ENCODE measurements at regions not wholly inside any gene's neighbourhood (a gene's known extent, or its start where the extent isn't known, plus 50 kb on each side); places are given as distances from the start of the nearest gene placed in this dataset.

DNA sequence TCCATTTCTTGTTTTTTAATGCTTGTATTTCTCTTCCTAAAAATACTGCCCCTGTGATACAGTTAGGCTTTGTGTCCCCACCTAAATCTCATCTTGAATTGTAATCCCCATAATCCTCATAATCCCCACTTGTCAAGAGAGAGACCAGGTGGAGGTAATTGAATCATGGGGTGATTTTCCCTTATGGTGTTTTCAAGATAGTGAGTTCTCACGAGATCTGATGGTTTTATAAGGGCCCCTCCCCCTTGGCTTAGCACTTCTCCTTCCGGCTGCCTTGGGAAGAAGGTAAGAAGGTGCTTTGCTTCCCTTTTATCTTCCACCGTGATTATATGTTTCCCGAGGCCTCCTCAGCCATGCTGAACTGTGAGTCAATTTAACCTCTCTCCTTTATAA, 227.4 kb downstream of the MAN2A1 start:
- DNase-seq (ENCODE audit: extremely low read depth, low read depth, low spot score): no peak

DNA sequence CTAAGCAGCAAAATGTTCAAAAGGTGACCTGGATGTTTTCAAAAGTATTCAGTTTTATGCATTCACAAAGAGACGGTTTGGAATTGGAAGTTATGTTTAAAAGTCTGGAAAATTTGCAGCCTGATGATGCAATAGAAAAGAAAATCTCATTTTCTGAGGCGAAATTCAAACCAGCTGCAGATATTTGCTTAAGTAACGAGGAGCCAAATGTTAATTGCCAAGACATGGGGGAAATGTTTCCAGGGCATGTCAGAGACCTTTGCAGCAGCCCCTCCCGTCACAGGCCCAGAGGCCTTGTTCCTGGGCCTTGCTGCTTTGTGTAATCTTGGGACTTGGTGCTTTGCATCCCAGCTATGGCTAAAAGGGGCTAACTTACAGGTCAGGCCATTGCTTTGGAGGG, 228.2 kb downstream of the MAN2A1 start:
- DNase-seq (ENCODE audit: extremely low read depth, low read depth, low spot score): no peak

DNA sequence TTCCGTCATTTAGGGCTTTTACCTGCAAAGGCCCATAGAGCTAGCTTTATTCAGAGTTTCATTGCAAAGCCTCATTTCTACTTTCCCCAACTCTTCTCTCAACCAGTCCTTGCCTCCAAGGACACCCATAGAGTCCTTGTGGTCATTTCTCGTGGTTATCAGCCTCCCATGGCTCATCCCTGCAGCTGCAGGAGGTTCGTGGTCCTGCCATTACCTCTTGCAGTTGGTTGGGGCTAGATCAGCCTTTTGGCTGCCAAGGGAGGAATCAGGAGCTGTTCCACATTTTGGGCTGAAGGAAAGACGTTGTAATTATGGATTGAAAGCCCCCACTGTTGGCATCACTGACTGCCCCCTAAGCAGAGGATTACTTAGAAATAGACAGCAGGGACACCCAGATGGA, 231.0 kb downstream of the MAN2A1 start:
- DNase-seq (ENCODE audit: extremely low read depth, low read depth, low spot score): no peak

DNA sequence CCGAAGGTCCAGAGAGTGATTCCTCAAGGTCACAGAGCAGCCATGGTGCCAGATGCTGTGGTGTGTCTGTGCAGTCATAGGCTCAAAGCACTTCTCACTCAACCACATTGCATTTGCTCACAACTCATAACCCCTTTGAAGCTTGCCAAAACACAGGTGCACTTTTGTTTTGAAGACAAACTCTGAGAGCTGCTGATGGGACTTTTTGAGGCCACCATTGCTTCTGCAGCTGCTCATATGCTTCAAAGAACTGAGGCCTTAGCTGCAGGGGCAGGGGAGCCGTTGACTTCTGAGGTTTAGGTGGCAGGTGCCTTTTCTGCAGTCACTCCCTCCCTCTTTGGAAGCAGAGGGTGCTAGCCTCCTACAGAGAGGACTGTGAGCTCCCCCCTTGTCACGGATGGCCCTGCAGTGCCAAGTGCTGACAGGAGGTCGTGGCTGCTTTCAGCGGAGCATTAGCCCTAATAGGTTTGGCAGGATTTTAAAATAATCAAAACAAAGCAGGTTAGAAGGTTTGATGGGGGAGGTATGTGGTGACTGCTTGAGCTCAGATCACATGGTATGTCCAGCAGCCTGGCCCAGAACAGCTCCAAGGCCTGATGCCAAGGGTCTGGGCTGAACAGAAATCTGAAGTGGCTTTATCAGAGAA, 232.1 kb downstream of the MAN2A1 start:
- no peak for DNase-seq (ENCODE audit: extremely low read depth, low read depth, low spot score)

DNA sequence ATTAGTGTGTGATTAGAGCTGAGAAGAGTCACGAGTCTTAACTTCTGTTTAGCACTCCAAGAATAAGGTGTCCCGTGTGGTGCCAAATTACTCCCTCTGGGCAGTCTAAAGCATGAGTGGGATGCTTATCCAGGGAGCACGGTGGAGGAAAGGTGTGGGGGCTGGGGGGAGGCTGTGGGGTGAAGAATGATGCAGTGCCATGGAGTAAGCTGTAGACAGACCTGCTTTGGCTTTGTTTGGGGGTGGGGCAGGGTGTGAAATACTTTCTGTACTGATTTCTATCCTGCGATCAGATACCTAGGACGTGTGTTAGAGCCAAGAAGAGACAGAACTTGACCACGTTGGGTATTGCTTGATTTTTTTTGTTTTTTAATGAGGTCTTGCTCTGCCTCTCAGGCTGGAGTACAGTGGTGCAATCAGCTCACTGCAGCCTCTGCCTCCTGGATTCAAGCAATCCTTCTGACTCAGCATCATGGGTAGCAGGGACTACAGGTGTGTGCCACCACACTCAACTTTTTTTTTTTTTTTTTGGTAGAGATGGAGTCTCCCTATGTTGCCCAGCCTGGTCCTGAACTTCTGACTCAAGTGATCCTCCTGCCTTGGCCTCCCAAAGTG, 232.8 kb downstream of the MAN2A1 start:
- DNase-seq (ENCODE audit: extremely low read depth, low read depth, low spot score): no peak

DNA sequence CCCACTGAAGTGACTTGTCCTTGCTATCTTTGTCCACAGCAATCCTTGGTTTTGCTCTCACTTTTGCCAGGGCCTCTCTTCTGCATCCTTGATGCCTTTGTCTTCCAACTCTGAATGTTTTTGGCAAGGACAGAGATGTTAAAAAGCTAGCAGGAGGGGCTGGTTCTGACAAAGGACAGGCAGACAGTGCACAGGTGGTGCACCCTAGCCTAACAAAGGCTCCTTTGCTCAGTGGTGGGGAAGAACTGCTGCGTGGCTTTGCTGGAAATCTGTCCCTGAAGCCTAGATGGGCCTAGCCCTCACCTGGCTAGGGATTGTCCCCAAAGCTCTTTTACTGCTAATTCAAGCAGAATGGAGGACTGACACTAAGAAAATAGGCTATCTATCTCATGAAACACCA, 233.5 kb downstream of the MAN2A1 start:
- no peak for DNase-seq (ENCODE audit: extremely low read depth, low read depth, low spot score)

DNA sequence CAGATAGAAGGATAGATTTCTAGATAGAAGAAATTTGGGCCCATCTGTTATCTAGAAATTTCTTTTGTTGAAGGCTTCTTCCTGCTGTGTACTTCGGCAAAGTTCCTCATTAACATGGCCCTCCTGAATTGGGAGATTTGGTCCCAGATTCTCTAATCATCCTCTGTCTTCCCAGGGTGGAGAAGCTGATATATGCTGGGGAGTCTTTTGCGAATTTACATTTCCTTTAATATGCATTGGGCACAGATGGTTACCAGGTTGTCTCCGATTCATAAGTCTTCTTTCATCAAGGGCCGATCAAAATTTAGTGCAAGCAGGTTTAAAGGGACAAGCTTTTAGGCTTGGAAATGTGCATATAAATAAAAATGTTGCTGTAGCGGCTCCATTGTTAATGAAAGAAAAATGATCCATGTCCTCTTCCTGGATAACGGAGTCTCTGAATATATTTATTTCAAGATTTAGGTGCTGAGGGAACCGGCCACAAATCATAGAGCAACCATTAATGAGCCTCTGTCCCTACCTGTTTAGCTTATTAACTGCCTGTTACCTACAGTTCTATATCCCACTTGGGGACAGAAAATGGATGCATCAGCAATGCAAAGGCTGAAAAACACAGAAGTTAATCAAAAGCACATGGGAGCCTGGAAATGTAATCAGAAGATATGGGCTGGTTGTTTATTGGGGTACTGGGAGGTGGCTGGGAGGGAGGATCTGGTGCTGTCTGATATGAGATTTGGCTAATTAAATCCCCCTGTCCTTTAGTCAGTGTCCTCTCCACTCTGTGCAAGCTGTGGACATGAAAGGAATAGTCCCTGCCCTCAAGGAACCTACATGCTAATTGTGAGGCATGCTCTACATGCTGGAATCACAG, 234.7 kb downstream of the MAN2A1 start:
- no peak for DNase-seq (ENCODE audit: extremely low read depth, low read depth, low spot score)

DNA sequence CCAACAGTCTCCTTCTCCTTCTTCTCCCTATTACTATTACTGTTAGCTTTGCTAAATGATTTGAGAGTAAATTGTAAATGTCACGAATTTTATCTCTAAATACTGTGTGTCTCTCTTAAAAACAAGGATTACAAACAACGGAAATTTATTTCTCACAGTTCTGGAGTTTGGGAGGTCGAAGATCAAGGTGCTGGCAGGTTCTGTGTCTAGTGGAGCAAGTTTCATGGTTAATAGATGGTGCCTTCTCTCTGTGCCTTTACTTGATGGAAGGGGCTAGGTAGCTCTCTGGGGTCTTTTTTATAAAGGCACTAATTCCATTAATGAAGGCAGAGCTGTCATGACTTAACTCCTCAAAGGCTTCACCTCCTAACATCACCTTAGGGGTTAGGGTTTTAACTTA, 237.9 kb downstream of the MAN2A1 start:
- DNase-seq (ENCODE audit: extremely low read depth, low read depth, low spot score): no peak

DNA sequence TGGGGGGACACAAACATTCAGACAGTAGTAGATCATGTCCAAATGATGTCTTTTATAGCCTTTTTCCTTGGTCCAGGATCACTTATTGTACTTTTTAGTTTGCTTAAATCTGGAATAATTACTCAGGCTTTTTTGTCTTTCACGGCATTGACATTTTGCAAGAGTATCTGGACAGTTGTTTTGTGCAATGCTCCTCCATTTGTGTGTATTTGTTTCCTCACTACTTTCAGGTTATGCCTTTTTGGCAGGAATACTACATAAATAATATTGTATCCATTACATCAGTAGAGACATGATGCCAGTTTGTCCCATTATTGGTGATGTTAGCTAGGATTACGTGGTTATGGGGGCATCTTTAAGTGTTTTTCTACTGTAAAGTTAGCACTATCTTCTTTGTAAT, 238.3 kb downstream of the MAN2A1 start:
- DNase-seq (ENCODE audit: extremely low read depth, low read depth, low spot score): no peak

DNA sequence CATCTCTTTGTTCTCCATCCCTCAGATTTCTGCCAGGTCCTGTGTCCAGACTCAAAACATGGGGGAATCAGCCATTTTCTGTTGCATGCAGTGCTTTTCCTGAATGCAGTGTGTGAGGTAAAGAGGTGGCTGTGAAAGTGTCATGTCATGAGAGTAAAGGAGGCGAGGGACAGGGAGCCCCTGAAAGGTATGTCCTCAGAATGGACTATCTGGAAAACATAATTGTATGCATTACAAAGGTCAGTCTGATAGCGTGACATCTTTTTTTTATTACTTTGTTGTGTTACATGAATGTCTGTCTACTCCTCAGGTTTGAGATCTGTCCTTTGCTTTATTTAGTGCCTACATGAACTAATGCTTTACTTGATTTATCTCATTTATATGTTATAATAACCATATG, 239.1 kb downstream of the MAN2A1 start:
- no peak for DNase-seq (ENCODE audit: extremely low read depth, low read depth, low spot score)

DNA sequence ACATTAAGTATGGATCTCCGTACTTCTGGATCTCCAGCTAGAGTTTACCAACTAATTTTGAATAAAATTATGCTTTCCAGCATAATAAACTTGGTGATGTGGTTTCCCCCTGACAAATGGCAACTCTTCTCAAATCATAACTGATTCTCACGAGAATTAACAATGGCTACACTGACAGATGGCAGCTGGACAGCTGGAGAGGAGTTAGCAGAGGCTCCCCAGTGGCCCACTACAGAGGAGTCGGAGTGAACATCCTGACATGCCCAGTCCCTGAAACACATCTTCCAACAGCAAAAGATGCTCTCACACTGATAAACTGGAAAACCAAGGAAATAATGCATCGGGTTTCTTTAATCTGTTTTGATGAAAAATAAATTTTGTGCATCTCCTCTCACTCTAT, 239.6 kb downstream of the MAN2A1 start:
- no peak for DNase-seq (ENCODE audit: extremely low read depth, low read depth, low spot score)

DNA sequence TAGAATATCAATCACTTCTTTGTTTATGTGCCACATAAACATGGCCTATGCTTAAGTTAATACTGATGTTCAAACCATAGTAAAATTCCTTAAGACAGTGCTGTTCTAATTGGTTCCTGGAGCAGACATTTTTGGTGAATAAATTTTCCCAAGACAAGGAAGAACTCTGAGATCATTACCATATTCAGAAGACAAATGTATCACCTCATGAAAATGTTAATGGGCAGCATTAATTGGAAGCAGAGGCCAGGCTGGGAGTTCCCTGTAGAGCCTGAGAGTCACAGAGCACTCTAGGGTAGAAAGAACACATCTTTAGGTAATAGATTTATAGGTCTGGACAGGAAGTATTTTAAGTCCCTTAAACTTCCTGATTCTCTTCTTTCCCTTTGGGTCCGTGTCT, 240.2 kb downstream of the MAN2A1 start:
- no peak for DNase-seq (ENCODE audit: extremely low read depth, low read depth, low spot score)

DNA sequence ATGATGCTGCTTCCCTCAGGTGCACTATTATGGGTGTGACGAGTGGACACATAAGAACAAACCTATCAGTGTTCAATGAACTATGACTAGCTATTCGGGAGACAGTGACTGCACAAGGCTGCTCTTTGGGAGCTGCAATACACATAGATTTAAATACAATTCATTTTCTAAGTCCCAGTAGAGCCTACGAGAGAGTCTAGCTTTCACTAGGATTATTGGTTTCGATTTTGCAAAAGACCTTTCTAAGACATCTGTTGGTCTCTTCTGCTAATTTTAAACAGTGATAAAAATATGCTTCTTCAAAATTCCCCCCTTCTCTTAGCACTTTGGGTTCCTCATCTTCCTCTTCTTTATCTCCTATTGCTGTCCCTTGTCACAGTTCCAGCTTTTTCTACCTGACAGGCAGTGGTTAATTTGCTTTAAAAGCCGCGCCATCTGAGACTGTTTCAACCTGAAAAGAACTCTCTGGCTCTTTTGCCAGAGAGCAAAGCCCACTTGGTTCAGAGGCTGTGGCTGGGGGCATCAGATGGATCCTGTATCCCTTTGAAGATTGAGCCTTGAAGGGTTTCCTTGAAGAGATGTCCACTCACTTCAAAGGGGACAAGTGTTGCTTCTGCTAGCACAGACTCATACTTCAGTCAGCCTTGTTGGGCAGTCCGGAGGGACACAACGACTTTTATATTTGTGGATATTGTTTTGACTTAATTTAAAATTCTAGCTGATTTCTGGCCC, 241.5 kb downstream of the MAN2A1 start:
- no peak for DNase-seq (ENCODE audit: extremely low read depth, low read depth, low spot score)

DNA sequence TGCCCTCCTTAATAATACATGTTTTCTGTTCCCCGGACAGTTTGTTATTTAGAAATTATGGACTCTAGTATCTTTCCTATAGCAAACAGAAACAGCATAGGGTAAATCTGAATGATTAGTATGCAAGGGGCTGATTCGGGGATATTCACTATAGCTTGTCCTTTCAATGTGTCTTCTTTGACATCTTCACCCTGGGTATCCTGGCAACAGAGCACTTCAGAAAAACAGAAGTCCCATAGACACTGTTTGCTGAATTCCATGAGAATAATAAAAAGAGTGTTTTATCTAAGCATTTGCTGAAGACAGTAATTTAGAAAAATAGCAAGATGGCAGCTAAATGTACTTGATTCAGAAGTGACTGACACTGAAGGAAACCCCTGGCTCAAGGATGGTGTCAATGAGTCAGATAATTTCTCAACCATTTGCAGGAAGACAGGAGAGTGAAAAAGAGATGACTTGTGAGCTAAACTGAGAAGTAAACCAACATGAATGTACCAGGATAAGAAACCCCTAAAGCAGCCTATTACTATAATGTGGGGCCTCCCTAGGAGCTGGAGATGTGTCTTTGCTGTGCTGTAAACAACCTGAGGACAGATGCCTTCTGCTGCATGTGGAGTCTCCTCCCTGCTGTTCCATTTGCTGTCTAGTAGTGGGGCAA, 246.2 kb downstream of the MAN2A1 start:
- no peak for DNase-seq (ENCODE audit: extremely low read depth, low read depth, low spot score)

DNA sequence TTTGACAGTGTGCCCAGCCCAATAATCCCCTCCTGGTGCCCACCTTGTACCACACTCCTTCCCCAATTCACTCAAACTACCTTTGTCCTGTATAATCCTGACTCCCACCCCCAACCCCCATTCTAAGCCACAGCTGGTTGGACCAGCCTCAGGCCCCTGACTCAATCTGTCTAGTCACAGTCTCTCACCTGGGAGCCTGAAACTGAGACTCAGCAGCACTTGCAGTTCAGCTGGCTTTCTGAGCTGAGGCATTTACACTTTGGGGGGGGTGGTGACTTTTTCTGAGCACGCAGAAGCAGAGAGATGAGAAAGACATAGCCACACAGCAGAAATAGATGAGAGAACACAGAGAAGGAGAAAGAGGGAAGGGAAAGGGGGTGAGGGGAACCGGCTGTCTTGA, 247.3 kb downstream of the MAN2A1 start:
- DNase-seq (ENCODE audit: extremely low read depth, low read depth, low spot score): no peak

DNA sequence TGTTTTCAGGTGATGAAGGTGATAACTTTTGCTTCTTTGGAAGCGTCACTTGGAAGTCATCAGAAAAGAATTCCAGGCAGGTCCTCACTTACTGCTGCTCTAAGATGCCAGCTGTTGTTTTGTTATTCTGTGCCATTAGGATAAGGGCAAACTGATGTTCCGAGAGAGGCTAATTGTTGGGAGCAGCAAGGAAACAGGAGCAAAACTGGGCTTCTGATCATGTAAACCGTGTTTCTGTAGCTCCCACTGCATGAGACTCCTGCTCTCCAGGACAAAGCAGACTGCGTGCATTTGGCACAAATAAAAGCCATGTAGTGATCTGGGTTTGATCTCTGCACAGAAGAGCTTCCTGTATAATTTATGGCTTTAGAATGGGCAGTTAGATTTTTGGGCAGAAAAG, 248.2 kb downstream of the MAN2A1 start:
- DNase-seq (ENCODE audit: extremely low read depth, low read depth, low spot score): no peak

DNA sequence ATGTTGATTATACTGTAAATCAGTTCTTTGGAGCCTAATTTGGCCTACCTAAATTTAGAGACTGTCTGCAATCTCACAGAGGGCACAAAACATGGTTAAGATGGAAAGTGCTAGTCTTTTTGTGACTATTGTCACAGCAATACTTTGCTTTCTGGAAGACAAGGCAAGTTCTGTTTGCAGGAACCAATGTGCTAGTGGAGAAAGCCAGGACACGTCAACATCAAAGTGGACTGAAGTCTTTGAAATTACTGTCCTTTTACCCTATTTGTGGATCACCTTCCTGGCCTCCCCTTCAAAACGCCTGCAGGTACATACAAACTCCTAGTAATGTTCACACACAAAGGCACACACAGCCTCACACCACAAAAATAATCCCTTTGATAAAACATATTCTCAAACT, 248.7 kb downstream of the MAN2A1 start:
- DNase-seq (ENCODE audit: extremely low read depth, low read depth, low spot score): no peak

DNA sequence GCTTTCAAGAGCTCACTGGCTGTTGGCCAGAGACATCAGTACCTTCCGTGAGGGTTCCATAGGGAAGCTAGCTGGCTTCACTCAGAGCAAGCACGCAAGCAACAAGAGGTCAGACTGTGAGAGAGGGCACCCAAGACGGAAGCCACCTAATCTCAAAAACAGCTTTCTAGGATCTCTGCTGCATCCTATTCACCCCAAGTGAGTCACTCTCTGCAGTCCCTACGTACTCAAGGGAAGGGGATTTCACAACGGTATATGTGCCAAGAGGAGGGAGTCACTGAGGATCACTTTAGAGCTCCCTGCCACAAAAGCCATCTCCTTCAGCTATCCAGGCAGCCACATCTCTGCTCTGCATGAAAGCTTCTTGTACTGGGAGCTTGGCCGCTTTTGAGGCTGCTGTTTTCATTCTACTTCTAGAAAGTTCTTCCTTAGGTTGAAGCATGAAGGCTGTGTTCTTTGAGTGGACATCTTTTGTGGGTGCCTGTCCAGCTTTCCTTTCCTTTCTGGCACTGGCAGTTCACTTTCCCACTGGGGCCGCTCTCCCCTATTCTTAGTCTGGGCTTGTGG, 249.5 kb downstream of the MAN2A1 start:
- no peak for DNase-seq (ENCODE audit: extremely low read depth, low read depth, low spot score)

DNA sequence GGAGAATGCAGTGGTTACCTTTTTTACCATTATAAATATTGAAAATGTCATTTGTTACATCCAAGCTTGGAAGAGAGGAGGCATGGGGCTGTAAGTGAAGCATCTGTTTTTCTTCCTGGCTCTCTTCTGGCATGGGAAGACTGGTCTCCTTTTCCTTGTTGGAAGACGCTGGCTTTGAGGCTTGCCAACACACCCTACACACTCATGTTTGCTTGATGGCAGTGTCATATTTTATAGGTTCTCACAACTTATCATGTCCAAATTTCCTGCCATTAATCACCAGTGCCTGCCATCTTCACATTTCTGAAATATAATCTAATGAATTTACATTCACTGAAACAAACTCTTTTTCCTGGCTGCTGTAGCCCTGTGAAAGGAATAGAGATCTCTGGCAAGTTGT, 252.9 kb downstream of the MAN2A1 start:
- DNase-seq (ENCODE audit: extremely low read depth, low read depth, low spot score): no peak

DNA sequence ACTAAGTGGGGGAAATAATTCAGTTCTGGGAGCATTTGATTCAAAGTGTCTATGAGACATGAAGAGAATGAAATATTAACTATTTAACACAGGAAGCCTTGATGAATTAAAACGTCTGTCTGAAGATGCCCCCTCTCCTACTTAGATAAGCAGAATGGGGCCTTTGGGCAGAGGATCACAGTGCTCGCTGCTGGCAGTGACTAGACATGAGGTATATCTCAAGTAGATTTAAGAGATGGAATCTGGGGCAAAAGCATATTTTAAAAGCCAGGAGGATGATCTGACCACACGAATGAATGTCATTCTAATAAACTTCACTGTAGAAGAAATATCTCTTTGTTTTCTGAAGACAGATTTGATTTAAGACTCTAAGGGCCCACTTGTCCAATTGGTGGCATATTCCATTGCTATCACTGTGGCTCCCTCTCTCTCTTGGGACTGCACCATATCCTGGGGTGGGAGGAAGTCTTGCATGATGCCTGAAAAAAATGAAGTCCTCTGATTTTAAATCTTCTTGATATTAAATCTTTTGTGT, 254.0 kb downstream of the MAN2A1 start:
- DNase-seq (ENCODE audit: extremely low read depth, low read depth, low spot score): no peak

Data from glomerular endothelial cell (primary cell).